Common myeloid progenitor, CD34-positive (primary cell): ENCODE measurements at regions not wholly inside any gene's neighbourhood (a gene's known extent, or its start where the extent isn't known, plus 50 kb on each side); places are given as distances from the start of the nearest gene placed in this dataset.

Experiments
- CTCF ChIA-PET: fragments of 350-600 bp; sonication (Branson Sonifier 250); formaldehyde crosslinking; loops from one replicate; lab custom pipeline; 2021; ENCODE audit warnings: antibody characterized with exemption; lab: Charles Lee
- POLR2A ChIA-PET: fragments of 350-600 bp; sonication (Branson Sonifier 250); formaldehyde crosslinking; loops from one replicate; lab custom pipeline; 2021; ENCODE audit warnings: antibody characterized with exemption; lab: Charles Lee
- DNase-seq, 3 donors: peaks; one replicate each; pipeline versions ENCODE4 v3.0.0 to v3.0.0-alpha.2; 2013
- H3K27ac ChIP-seq, 2 experiments: 1 replicate in 1 of 2; 2 replicates in 1 of 2; pipeline ENCODE4 v1.7.0; 2013; ENCODE audit warnings: inconsistent platforms in 2 of 2, low read length in 2 of 2, mild to moderate bottlenecking in 2 of 2, low read depth in 1 of 2, moderate library complexity in 1 of 2; ENCODE audit not compliant: severe bottlenecking in 2 of 2, insufficient read depth in 1 of 2, poor library complexity in 1 of 2
- H3K27me3 ChIP-seq, 5 experiments: replicated peaks in 2 of 5; 1 replicate in 3 of 5; 2 replicates in 2 of 5; pipeline versions ENCODE4 v1.6.1 to v1.7.0; 2013; ENCODE audit warnings: low read length in 4 of 5, mild to moderate bottlenecking in 2 of 5, moderate library complexity in 2 of 5, inconsistent platforms in 1 of 5; ENCODE audit not compliant: insufficient read depth in 5 of 5, control insufficient read depth in 4 of 5
- H3K36me3 ChIP-seq, 4 experiments: 1 replicate in 2 of 4; 2 replicates in 2 of 4; pipeline versions ENCODE4 v1.6.1 to v1.7.0; 2013; ENCODE audit warnings: low read length in 3 of 4, control low read depth in 1 of 4, mild to moderate bottlenecking in 1 of 4; ENCODE audit not compliant: control insufficient read depth in 4 of 4, insufficient read depth in 4 of 4
- H3K4me1 ChIP-seq, 4 experiments: 1 replicate in 3 of 4; 2 replicates in 1 of 4; pipeline versions ENCODE4 v1.6.1 to v1.7.1; 2013; ENCODE audit warnings: low read length in 3 of 4, mild to moderate bottlenecking in 3 of 4, control low read depth in 1 of 4, inconsistent platforms in 1 of 4, moderate library complexity in 1 of 4; ENCODE audit not compliant: control insufficient read depth in 4 of 4, insufficient read depth in 4 of 4; ENCODE audit errors: control extremely low read depth in 1 of 4
- H3K4me3 ChIP-seq, 7 experiments: 1 replicate in 4 of 7; 2 replicates in 3 of 7; pipeline versions ENCODE4 v1.5.1 to v1.7.0; 2013; ENCODE audit warnings: mild to moderate bottlenecking in 7 of 7, low read length in 6 of 7, moderate library complexity in 6 of 7, inconsistent platforms in 2 of 7, low read depth in 2 of 7, control low read depth in 1 of 7; ENCODE audit not compliant: insufficient read depth in 4 of 7, control insufficient read depth in 1 of 7; ENCODE audit errors: extremely low read depth in 1 of 7
- H3K9me3 ChIP-seq, 5 experiments: 1 replicate in 4 of 5; 2 replicates in 1 of 5; pipeline versions ENCODE4 v1.6.1 to v1.7.1; 2013; ENCODE audit warnings: low read length in 4 of 5, mild to moderate bottlenecking in 2 of 5, inconsistent platforms in 1 of 5, low read depth in 1 of 5, moderate library complexity in 1 of 5; ENCODE audit not compliant: control insufficient read depth in 4 of 5, insufficient read depth in 2 of 5; ENCODE audit errors: control extremely low read depth in 1 of 5
- WGBS: methylation state at CpG from one replicate; pipeline ENCODE4 v1.1.5; 2013; ENCODE audit not compliant: insufficient coverage; 5-methylcytosine and 5-hydroxymethylcytosine counted together

GRCh38 chr3:6781092-6781491, 79.8 kb upstream of the GRM7 start:
- 94% methylated on average over 2 of the region's 3 CpGs for WGBS
- no peak overlapping the region for H3K27ac ChIP-seq
- H3K36me3 ChIP-seq, result no peaks in the 10 kb centered on the region
- no peaks in the 10 kb centered on the region for H3K27me3 ChIP-seq
- ChIA-PET CTCF (no interaction called here), POLR2A (no interaction called here)
- no peaks in the 10 kb centered on the region for H3K9me3 ChIP-seq
- H3K4me3 ChIP-seq, result no peak overlapping the region
- DNase-seq, result no peak
- no peaks in the 10 kb centered on the region for H3K4me1 ChIP-seq

- Histone ChIP-seq H3K4me1 (no peaks in the 10 kb centered on the region), H3K27ac (no peak overlapping the region), H3K36me3 (no peaks in the 10 kb centered on the region), H3K9me3 (peaks cover 0 to 1% (median 0%) of the 10 kb centered on the region in 5 experiments), H3K4me3 (no peak overlapping the region), H3K27me3 (no peaks in the 10 kb centered on the region)
- DNase-seq, result no peak
- POLR2A ChIA-PET, result no interaction called here
- WGBS, result no CpG with 5 or more reads among the region's 2 CpGs
- CTCF ChIA-PET, result interaction anchor here (2.2 kb wide), 1 partner anchor 12 kb away, joined by 6 read pairs; no protein-coding TSS in a partner anchor
These were observed 75.2 kb upstream of the GRM7 start for GRCh38 chr3:6785726-6786125.

GRCh38 chr3:6791161-6791560, 69.8 kb upstream of the GRM7 start:
- no peaks in the 10 kb centered on the region for H3K36me3 ChIP-seq
- no peaks in the 10 kb centered on the region for H3K4me1 ChIP-seq
- H3K9me3 ChIP-seq, result peaks cover 0 to 1% (median 0%) of the 10 kb centered on the region in 5 experiments
- no peaks in the 10 kb centered on the region for H3K27me3 ChIP-seq
- ChIA-PET POLR2A (no interaction called here), CTCF (interaction anchor here (1.2 kb wide), 1 partner anchor 11 kb away, joined by 3 read pairs; no protein-coding TSS in a partner anchor)
- no peak overlapping the region for H3K4me3 ChIP-seq
- no CpG with 5 or more reads among the region's 2 CpGs for WGBS
- DNase-seq, result peak in 2 of 3 donors; percentile 0
- no peak overlapping the region for H3K27ac ChIP-seq

- Histone ChIP-seq H3K4me3 (no peak overlapping the region), H3K27ac (no peak overlapping the region), H3K27me3 (no peaks in the 10 kb centered on the region), H3K9me3 (no peaks in the 10 kb centered on the region), H3K36me3 (no peaks in the 10 kb centered on the region), H3K4me1 (no peaks in the 10 kb centered on the region)
- POLR2A ChIA-PET, result no interaction called here
- CTCF ChIA-PET, result interaction anchor here (1.2 to 3.0 kb wide), 4 partner anchors 20 to 1572 kb away, joined by 3 to 13 read pairs (median 6); no protein-coding TSS in a partner anchor
- DNase-seq, result peak; percentile 44 to 68 (median 66)
- no CpG with 5 or more reads among the region's 6 CpGs for WGBS
These were observed 61.5 kb upstream of the GRM7 start for GRCh38 chr3:6799264-6799915.

GRCh38 chr3:6803619-6804018, 57.3 kb upstream of the GRM7 start:
- WGBS, result 100% methylated on average over 3 of the region's 3 CpGs
- no peaks in the 10 kb centered on the region for H3K9me3 ChIP-seq
- POLR2A ChIA-PET, result no interaction called here

GRCh38 chr3:6805236-6805635, 55.7 kb upstream of the GRM7 start:
- no peaks in the 10 kb centered on the region for H3K36me3 ChIP-seq
- CTCF ChIA-PET, result interaction anchor here (1.0 kb wide), 1 partner anchor 10 kb away, joined by 4 read pairs; no protein-coding TSS in a partner anchor
- no peaks in the 10 kb centered on the region for H3K27me3 ChIP-seq
- 89% methylated on average over 2 of the region's 2 CpGs for WGBS
- H3K9me3 ChIP-seq, result peaks cover 0 to 2% (median 0%) of the 10 kb centered on the region in 5 experiments
- DNase-seq, result no peak
- no peak overlapping the region for H3K27ac ChIP-seq
- H3K4me1 ChIP-seq, result no peaks in the 10 kb centered on the region
- no peak overlapping the region for H3K4me3 ChIP-seq
- POLR2A ChIA-PET, result no interaction called here

More at GRCh38 chr3:6803619-6804018, 57.3 kb upstream of the GRM7 start:
- no peaks in the 10 kb centered on the region for H3K36me3 ChIP-seq
- DNase-seq, result no peak
- CTCF ChIA-PET, result interaction anchor here (1.7 kb wide), 1 partner anchor 599 kb away, joined by 4 read pairs; no protein-coding TSS in a partner anchor
- H3K27me3 ChIP-seq, result no peaks in the 10 kb centered on the region
- no peak overlapping the region for H3K27ac ChIP-seq
- no peak overlapping the region for H3K4me3 ChIP-seq
- H3K4me1 ChIP-seq, result no peaks in the 10 kb centered on the region

GRCh38 chr3:6806991-6807390, 53.9 kb upstream of the GRM7 start:
- 92% methylated on average over 2 of the region's 3 CpGs for WGBS

More at GRCh38 chr3:6806991-6807390, 53.9 kb upstream of the GRM7 start:
- H3K27ac ChIP-seq, result no peak overlapping the region
- H3K9me3 ChIP-seq, result peaks cover 0 to 2% (median 0%) of the 10 kb centered on the region in 5 experiments
- H3K36me3 ChIP-seq, result no peaks in the 10 kb centered on the region
- no peak for DNase-seq
- no peaks in the 10 kb centered on the region for H3K4me1 ChIP-seq
- no peak overlapping the region for H3K4me3 ChIP-seq
- CTCF ChIA-PET, result no interaction called here
- H3K27me3 ChIP-seq, result no peaks in the 10 kb centered on the region
- POLR2A ChIA-PET, result no interaction called here
